PC-3 (cell line): ENCODE measurements at regions not wholly inside any gene's neighbourhood (a gene's known extent, or its start where the extent isn't known, plus 50 kb on each side); places are given as distances from the start of the nearest gene placed in this dataset.

Experiments used
- CTCF ChIP-seq: fragments of 300-600 bp; sonication (generic); conservative IDR thresholded peaks from 2 replicates; pipeline ENCODE4 v1.5.1; 2017; ENCODE audit warnings: antibody characterized with exemption, low read depth, mild to moderate bottlenecking, low read length
- EZH2 ChIP-seq: fragments of 300-600 bp; sonication (generic); IDR thresholded peaks from one replicate; pipeline ENCODE4 v1.6.1; 2017; ENCODE audit warnings: antibody characterized with exemption, mild to moderate bottlenecking, low read length; ENCODE audit not compliant: unreplicated experiment
- EZH2phosphoT487 ChIP-seq: fragments of 300-600 bp; sonication (generic); IDR thresholded peaks from 2 replicates; pipeline ENCODE4 v1.6.1; 2018; ENCODE audit warnings: mild to moderate bottlenecking, antibody characterized with exemption, low read length, borderline replicate concordance

- TF ChIP-seq EZH2phosphoT487 (no peak), CTCF (no peak), EZH2 (no peak)
These were observed 218.2 kb upstream of the NEIL3 start for GRCh38 chr4:177091515-177091914.
